ENCODE measurements at regions not wholly inside any gene's neighbourhood (a gene's known extent, or its start where the extent isn't known, plus 50 kb on each side); places are given as distances from the start of the nearest gene placed in this dataset.
A peak's percentile ranks its signal among the peaks of the same experiment; 100 is the strongest.

DNA sequence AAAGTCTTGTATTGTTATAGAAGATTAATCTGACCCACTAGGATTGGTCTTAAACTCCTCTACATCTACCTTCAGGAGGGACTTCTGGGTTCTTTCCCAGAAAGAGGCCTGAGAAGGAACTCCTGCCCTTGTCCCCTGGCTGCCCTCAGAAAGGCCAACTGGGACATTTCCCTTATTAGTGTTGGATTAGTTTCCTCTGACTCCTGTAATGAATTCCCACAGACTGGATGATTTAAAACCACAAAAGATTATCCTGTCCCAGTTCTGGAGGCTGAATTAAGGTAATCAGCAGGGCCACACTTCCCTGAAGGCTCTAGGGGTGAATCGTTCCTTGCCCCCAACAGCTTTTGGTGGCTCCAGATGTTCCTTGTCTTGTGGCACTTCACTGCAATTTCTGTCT is 102.8 kb upstream of the NMNAT3 start:
- ATAC-seq: no peak
- no peak for DNase-seq (ENCODE audit: low spot score)

DNA sequence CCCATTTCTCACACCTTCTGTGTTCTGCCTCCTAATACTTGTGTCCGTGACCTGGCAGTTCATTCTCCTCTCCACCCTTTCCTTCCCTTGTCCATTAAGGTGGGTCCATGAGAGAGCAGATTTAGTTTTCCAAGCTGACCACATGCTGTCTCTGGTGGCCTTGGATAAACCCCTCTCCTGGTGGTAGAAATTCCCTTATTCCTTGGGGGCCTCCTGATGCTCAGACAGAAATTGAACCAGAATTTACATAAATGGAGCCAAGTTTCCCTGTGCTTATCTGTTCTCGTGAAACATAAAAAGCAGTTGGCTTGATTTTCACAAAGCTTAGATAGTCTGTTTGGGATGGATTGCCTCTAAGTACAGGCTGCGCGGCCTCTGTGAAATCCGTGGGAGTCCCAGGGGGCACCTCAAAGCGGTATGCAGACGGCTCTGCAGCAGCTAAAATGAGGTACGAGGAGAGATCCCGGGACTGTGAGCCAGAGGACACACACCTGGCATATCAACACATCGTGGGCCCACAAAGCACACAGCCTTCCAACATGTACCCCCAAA is 101.0 kb upstream of the NMNAT3 start:
- ATAC-seq (no peak), DNase-seq (ENCODE audit: low spot score) (no peak)

DNA sequence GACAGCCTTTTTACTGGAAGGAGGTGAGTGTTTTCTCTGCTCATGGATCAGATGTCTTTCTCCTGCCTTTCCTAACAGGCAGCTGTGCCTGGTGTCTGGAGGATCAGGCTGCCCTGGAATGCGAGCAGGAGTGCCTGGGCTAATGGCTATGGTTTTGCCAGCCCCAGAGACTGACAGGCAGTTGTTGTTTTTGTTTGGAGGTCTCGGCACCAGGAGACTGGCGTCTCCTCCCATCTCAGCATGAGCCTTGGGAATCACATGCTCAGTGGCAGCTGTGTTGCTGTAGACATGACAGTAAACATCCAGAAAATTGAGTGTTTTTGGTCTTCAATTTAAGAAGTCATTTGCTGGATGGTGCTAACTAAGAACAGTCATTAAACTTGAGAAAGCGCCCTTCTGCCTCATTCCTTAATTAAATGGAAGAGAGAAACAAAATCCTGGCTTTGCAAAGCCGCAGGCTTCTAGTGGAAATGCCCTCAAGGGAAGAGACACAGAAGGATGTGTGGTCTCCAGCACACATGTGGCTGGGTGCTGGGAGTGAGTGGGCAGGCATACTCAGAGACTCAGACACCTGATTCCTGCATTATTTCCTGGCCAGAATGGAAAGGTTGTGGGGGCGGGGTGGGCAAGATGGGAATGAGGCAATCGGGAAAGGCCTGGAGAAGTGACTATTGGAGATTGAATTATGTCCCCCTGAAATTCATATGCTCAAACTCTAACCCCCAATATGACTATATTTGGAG is 97.0 kb upstream of the NMNAT3 start:
- ATAC-seq: no peak

DNA sequence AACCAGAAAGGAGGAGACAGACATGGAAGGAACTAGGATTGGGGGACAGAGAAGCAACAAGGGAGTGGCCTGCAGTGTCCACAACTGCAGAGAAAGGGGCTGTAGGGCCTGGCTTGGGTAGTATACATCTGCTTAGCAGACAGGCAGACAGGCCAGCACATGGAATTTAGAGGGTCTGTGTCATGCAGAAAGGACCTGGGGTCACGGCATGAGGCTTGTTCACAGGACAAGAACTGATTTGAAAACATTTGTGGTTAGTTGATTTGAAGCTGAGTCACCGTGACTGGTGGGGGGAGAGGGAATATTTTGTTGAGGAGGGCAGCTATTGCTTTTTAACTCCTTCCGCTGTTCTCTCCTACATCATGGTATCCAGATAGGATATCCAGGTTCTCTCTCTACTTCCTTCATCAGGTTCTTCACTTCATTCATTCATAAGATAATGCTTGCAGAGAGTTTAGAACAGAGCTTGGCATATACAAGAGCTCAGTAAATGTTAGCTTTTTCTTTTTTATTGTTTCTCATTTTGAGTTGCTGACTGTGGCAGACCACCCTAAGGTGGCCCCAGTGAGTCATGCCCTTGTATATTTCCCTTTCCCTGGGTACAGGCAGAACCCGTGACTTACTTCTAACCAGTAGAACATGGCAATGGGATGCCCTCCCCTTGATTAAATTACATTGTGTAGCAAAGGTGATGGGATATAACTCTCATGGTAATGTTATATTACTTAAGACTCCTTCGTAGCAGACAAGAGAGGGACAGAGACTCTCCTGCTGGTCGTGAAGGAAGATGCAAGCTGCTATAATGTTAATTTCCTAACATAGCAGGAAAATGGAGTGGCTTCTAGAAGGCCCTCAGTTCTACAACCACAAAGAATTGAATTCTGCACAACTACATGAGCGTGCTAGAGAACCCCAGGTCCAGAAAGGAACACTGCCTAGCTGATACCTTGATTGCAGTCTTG is 95.0 kb upstream of the NMNAT3 start:
- ATAC-seq (no peak), DNase-seq (ENCODE audit: low spot score) (no peak)

More for the DNA sequence above, 97.0 kb upstream of the NMNAT3 start:
- no peak for DNase-seq (ENCODE audit: low spot score)

DNA sequence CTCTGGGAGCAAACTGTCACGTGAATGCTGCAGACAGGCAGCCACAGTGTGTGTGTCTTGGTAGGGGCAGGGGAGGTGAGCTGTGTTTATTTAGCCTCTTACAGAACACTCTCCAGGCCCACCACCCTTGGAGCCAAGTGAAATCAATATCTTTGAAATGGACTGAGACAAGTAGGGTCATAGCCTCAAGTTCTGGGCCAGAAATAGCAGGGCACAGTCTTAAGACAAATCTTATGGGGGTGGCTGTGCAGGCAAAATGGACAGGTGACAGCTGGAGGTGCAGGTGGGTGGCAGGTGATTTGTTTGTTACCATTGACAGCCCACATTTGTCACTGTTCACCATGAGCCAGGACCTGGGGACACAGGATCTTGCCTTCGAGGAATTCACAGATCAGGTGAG is 93.6 kb upstream of the NMNAT3 start:
- ATAC-seq (no peak), DNase-seq (ENCODE audit: low spot score) (no peak)

DNA sequence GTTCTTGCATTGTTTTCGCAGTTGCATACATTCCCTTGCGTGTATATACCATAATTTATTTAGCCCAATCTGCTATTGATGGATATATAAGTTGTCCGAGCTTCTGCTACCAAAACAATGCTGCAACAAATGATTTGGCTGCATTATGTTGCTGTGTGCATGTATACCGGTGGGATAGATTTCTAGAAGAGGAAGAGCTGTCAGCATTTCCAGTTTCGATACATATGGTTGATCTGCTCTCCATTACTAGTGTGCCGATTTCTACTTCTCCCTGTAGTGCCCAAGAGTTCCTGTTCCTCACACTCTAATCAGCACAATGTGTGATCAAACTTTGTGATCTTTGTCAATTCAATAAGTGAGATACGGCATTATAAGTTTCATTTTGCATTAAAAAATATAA is 92.8 kb upstream of the NMNAT3 start:
- ATAC-seq: no peak
- DNase-seq (ENCODE audit: low spot score): no peak

DNA sequence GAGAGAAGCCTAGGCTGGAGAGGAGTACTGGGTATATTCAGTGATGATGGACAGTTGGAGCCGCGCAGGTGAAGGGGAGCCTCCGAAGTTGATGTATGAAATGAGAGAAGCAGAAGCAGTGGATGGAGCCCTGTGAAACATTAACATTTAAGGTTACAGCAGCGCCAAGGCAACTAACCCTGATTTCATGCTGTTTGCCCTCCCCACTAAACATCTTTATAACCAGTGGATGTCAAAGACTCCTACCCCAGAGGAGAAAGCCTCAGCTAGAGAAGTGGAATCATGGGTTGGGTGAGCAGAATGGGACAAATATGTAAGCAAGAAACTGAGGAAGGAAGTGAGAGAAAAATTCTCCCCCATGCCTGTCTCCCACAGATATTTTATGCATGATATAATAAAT is 92.0 kb upstream of the NMNAT3 start:
- ATAC-seq (no peak), DNase-seq (ENCODE audit: low spot score) (no peak)

DNA sequence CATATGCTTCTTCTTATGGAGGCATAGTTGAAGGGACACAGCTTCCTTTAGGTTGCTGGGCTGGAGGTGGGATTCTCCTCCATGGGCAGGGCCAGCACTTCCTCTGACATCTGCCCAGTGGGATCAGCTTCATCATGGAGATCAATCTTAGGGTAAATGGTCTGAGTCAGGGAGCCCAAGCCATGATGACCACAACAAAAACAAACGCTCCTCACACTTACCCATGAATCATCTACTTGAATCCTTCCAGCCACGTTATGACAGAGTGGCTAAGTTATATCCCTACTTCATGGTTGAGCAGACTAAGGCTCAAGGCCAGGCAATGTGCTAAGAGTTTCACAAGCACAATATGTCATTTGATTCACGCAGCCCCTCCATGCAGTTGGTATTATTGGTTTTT is 87.2 kb upstream of the NMNAT3 start:
- ATAC-seq (no peak), DNase-seq (ENCODE audit: low spot score) (no peak)

DNA sequence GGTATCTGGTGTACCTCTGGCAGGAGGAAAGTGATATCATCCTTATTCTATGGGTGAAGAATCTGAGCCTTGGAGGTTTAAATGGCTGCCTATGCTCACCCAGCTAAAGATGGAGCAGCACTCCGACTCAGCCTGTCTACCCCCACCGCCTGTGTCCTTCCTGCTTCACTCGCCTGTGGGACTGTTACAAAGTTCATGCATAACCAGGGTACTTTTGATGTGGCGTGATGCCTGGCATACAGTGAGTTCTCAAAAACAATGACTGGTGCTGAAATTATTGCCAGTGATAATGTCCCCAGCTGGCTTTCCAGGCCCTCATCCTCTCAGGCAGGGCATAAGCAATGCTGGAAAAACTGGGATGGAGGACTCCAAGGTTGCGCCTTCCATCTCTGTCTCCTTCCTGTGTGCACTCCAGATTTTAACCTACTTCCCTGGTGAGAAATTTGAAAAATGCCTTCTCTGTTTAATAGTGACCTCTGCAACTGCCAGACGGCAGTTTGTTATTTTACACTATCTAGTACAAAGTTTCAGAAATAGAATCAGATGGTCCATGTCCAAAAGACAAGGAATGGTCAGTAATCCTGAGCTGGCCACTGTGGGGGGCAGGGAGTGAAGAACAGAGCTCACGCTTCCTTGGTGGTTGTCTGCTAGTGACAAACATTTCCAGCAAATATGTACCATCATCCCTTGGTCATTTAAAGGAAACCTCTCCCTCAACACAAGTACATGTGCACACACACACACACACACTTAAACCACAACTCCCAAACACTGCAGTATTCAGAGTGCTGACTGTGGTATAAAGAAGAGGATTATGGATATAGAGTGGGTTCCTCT is 86.5 kb upstream of the NMNAT3 start:
- no peak for DNase-seq (ENCODE audit: low spot score)

DNA sequence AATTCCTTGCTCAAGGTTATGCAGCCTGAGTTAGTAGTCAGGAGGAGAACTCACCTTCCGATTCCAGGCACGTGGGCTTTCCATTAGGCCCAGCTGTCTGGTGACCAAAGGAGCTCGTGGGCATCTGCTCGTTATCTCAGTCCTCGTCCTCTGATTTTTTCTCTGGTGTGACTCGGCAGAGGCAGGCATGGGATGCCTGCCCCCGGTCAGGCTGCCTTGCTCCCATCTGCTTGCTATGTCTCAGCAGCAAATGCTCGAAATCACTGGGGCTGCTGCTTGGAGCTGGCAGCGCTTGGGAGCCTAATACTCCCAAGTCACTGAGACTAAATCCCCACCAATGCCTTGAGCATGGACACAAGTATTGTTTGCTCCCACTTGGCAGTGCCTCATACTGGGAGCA is 84.5 kb upstream of the NMNAT3 start:
- ATAC-seq (peak; percentile 22), DNase-seq (ENCODE audit: low spot score) (no peak)

More for the DNA sequence above, 86.5 kb upstream of the NMNAT3 start:
- ATAC-seq: no peak

DNA sequence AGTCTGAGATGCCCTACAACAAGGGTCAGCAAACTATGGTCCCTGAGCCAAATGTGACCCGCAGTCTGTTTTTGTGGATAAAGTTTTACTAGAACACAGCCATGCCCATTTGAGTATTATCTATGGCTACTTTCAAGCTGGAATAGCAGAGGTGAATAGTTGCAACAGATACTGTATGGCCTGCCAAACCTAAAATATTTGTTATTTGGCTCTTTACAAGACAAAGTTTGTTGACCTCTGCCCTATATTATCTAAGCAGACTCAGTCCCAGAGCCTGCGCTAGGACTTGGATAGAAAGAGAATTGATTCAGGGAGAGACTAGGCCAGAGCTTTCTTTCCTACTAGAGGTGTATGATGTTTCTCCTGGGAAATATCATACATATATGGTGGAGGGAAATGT is 81.7 kb upstream of the NMNAT3 start:
- DNase-seq (ENCODE audit: low spot score): peak; percentile 50
- ATAC-seq: peak; percentile 94

DNA sequence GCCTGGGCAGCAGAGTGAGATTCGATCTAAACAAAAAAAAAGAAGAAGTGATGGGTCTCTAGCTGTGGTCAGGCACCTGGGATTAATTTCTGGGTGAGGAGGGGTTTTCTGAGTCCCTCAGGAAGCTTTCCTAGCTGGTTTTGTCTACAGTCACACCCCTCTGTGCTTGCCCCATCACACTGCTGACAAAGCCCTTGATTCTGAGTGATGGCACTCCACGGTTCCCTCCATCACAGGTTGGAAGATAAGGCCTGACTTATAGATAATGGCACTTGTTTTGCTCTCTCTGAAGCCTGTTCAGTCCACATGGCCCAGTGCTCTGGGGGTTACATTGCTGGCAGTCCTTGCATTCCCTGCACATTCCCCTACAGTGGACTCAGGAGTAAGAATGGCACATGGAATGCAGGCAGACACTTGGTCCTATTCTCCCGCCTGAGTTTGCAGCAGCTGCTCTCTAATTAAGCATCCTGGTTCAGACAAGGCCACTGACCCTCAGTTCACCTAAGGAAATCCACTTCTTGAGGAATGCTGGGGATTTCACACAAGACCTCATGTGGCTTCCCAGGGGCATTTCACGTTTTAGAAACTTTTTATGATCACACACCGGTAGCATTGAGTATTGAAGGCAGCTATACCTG is 81.0 kb upstream of the NMNAT3 start:
- ATAC-seq: no peak
- DNase-seq (ENCODE audit: low spot score): no peak

DNA sequence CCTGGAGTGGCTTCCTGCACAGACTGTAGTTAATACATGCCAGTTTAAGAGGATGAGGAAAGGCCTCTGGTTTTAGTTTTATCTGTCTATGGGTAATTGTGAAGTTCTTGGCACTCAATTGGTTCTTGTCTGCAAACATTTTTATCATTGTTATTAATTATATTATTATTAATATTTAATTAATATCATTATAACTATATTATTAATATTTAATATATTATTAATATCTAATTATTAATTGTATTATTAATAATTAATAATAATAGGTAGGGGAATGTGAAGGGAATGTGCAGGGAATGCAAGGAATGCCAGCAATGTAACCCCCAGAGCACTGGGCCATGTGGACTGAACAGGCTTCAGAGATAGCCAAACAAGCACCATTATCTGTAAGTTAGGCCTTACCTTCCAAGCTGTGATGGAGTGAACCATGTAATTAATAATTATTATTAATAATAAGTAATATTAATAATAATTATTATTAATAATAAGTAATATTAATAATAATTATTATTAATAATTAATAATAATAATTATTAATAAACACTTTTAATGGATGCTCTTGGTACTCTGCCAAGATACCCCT is 79.8 kb upstream of the NMNAT3 start:
- ATAC-seq: no peak
- no peak for DNase-seq (ENCODE audit: low spot score)

DNA sequence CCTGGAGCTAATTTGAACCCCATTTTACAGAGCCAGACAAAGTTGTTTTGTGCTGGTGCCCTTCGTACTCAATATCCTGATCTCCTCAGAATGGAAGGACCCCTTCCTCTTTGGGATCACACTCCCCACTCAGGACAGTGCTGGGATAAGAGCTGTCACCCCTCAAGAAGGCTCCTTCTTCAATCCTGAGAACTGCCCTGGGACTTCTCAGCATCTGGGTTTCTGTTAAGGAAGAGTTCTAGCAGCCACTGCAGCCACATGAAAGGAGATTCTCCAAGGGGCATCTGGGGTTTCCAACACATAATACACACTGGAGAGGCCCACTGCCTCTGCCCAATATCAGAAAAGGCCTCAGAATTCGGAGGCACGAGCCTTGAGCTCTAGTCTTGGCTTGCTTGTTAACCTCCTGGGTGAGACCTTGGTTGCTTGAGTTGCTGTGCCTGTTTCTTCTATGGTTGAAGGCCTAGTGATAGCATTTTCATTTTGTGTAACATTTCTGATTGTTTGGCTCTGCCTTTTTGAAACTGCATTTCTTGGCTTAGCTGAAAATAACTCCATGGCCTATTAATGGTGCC is 78.8 kb upstream of the NMNAT3 start:
- ATAC-seq (no peak), DNase-seq (ENCODE audit: low spot score) (no peak)

DNA sequence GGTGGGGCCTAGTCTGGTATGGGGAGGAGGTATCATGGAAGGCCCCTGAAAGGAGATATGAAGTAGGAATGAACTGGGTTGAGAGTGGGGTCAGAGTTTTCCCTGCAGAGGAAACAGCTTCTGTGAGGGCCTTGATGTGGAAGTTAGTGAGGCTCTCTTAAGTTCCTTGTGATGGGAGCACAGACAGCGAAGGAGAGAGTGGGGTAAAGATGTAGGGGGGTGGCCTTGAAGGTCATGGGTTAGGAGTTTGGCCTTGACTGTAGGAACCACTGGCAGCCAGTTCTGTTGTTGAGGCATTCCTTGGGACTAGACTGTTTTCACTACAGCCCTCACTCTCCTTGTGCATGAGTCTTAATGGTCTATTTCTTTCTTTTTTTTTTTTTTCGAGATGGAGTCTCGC is 77.8 kb upstream of the NMNAT3 start:
- no peak for ATAC-seq
- DNase-seq (ENCODE audit: low spot score): no peak

DNA sequence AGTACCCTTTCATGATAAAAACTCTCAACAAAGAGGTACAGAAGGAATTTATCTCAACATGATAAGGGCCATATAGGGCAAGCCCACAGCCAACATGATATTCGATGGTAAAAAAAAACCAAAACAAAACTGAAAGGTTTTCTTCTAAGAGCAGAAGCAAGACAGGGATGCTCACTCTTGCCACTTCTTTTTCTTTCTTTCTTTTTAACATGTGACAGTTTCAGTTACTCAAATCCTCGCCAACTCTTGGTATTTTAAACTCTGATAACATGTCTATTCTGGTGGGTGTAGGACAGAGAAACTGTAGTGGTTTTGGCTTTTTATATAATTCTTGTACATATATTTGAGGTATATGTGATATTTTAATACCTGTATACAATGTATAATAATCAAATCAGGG is 74.0 kb upstream of the NMNAT3 start:
- no peak for DNase-seq (ENCODE audit: low spot score)
- no peak for ATAC-seq

DNA sequence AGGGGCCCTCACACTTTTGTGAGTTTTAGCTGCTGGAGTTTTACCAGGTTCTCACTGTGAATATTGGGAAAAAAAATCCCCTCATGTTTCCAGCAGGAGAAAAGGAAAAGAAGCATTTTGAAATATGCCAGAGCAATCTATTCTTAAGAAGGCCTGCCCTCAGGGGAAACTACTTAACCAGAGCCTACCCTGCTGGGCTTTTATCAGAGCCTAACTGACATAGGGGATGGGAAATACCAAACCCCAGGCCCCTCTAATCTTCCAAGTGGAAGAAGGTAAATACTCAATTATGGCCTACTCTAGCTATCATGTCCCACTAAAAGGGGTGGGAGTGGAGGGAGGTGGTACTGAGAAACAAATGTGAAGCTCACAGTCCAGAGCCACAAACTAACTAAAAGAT is 68.7 kb upstream of the NMNAT3 start:
- no peak for DNase-seq (ENCODE audit: low spot score)
- no peak for ATAC-seq

DNA sequence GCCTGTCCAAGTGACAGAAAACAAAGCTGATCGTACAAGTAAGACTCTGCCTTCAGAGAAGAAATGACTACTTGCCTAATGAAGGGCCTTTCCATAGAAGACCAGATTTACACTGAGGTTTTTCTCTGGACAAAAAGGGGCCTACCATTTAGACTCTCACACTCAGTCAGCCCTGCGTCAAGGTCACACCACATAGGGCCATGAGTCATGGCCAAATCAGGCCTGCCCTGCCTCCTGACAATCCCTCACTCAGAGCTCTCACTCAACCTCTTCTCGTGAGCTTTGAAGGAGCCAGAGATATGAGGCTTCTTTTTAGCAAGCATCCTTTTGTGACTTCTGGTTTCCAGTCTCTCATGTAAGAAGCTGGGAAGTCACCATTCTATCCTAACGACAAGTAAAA is 68.1 kb upstream of the NMNAT3 start:
- no peak for DNase-seq (ENCODE audit: low spot score)
- no peak for ATAC-seq

DNA sequence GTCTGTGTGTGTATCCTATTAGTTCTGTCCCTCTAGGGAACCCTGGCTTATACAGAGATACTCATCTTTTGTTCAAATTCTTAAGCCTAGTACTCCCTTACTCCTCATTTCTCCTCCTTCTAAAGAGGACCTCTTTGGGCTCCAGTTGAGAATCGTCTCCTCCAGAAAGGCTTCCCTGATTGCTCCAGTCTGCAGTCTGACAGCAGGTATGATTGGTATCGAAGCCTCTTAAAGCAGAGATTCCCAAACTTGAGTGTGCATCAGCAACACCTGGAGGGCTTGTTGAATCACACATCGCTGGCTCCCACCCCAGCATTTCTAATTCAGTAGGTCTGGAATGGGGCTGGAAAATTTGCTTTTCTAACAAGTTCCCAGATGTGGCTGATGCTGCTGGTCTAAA is 60.9 kb upstream of the NMNAT3 start:
- no peak for ATAC-seq
- DNase-seq (ENCODE audit: low spot score): no peak

All from left lobe of liver (tissue), 2 donors.